ENCODE measurements at regions not wholly inside any gene's neighbourhood (a gene's known extent, or its start where the extent isn't known, plus 50 kb on each side); places are given as distances from the start of the nearest gene placed in this dataset.

GRCh38 chr10:93178226-93178625 is 104.5 kb downstream of the CYP26A1 start:
- DNase-seq = no peak

GRCh38 chr10:93180482-93180931 is 106.8 kb downstream of the CYP26A1 start:
- no peak for DNase-seq

- no peak for DNase-seq
Measured at GRCh38 chr10:93181271-93182048, 107.8 kb downstream of the CYP26A1 start.

GRCh38 chr10:93182049-93182327 is 108.3 kb downstream of the CYP26A1 start:
- DNase-seq = no peak

GRCh38 chr10:93182790-93183189 is 109.1 kb downstream of the CYP26A1 start:
- no peak for DNase-seq

- DNase-seq = no peak
Measured at GRCh38 chr10:93186653-93187052, 113.0 kb downstream of the CYP26A1 start.

GRCh38 chr10:93189944-93190343 is 116.3 kb downstream of the CYP26A1 start:
- no peak for DNase-seq

- DNase-seq = no peak
Measured at GRCh38 chr10:93190372-93190771, 116.7 kb downstream of the CYP26A1 start.

GRCh38 chr10:93193906-93194305 is 120.2 kb downstream of the CYP26A1 start:
- no peak for DNase-seq

GRCh38 chr10:93198401-93199131 is 124.9 kb downstream of the CYP26A1 start:
- no peak for DNase-seq

GRCh38 chr10:93199191-93199751 is 125.6 kb downstream of the CYP26A1 start:
- peak; percentile 78 for DNase-seq

GRCh38 chr10:93204494-93205485 is 131.1 kb downstream of the CYP26A1 start:
- DNase-seq = no peak

GRCh38 chr10:93206652-93207051 is 133.0 kb downstream of the CYP26A1 start:
- DNase-seq = no peak

- DNase-seq = no peak
Measured at GRCh38 chr10:93208717-93209464, 135.2 kb downstream of the CYP26A1 start.

GRCh38 chr10:93211991-93212390 is 138.3 kb downstream of the CYP26A1 start:
- DNase-seq = no peak

GRCh38 chr10:93215312-93215711 is 141.6 kb downstream of the CYP26A1 start:
- DNase-seq = no peak

- DNase-seq = no peak
Measured at GRCh38 chr10:93216341-93216985, 142.8 kb downstream of the CYP26A1 start.

GRCh38 chr10:93218386-93218785 is 144.7 kb downstream of the CYP26A1 start:
- no peak for DNase-seq

- no peak for DNase-seq
Measured at GRCh38 chr10:93219347-93219746, 145.7 kb downstream of the CYP26A1 start.

- DNase-seq = no peak
Measured at GRCh38 chr10:93220296-93221170, 146.8 kb downstream of the CYP26A1 start.
